H1 (cell line): ENCODE measurements at regions not wholly inside any gene's neighbourhood (a gene's known extent, or its start where the extent isn't known, plus 50 kb on each side); places are given as distances from the start of the nearest gene placed in this dataset.

Experiments
- CTCF ChIA-PET: fragments of 300-600 bp; sonication (Branson Sonifier 250); formaldehyde crosslinking; loops from one replicate; lab custom pipeline; 2021; ENCODE audit not compliant: partially characterized antibody; lab: Charles Lee
- POLR2A ChIA-PET: fragments of 300-600 bp; sonication (Branson Sonifier 250); formaldehyde crosslinking; loops from one replicate; lab custom pipeline; 2021; ENCODE audit warnings: inconsistent platforms; ENCODE audit not compliant: partially characterized antibody; lab: Charles Lee
- DNase-seq, 2 experiments: peaks; one replicate each; pipeline versions ENCODE4 v3.0.0 to v3.0.0-alpha.2; 2010 to 2022; ENCODE audit warnings: low spot score in 2 of 2, low read depth in 1 of 2, mixed read lengths in 1 of 2
- FAIRE-seq: peaks from 2 replicates; lab custom pipeline; 2011; peaks lifted over from hg19 to GRCh38; lab: Jason Lieb, UNC
- H2AFZ ChIP-seq: 2 replicates; pipeline ENCODE4 v1.8.1; 2012; ENCODE audit warnings: low read length, inconsistent platforms
- H2AK5ac ChIP-seq: 2 replicates; pipeline ENCODE4 v1.6.1; 2013; ENCODE audit warnings: low read depth, low read length
- H2BK120ac ChIP-seq: replicated peaks from 2 replicates; pipeline ENCODE3; 2013; ENCODE audit warnings: low read depth, low read length, inconsistent platforms
- H2BK12ac ChIP-seq: 2 replicates; pipeline ENCODE4 v1.6.1; 2013; ENCODE audit warnings: low read depth, low read length
- H2BK15ac ChIP-seq: 2 replicates; pipeline ENCODE4 v1.6.1; 2013; ENCODE audit warnings: low read length
- H2BK20ac ChIP-seq: 2 replicates; pipeline ENCODE4 v1.6.1; 2013; ENCODE audit warnings: low read length
- H2BK5ac ChIP-seq: 2 replicates; pipeline ENCODE4 v1.6.1; 2013; ENCODE audit warnings: low read depth, low read length
- H3K14ac ChIP-seq: 2 replicates; pipeline ENCODE4 v1.6.1; 2013; ENCODE audit warnings: inconsistent platforms; ENCODE audit not compliant: insufficient read length
- H3K18ac ChIP-seq: 2 replicates; pipeline ENCODE4 v1.6.1; 2013; ENCODE audit warnings: low read length; ENCODE audit errors: extremely low read depth
- H3K23ac ChIP-seq: 2 replicates; pipeline ENCODE4 v1.6.1; 2013; ENCODE audit warnings: inconsistent platforms; ENCODE audit not compliant: insufficient read length
- H3K23me2 ChIP-seq: 2 replicates; pipeline ENCODE4 v1.6.1; 2013; ENCODE audit warnings: low read depth, low read length
- H3K27ac ChIP-seq: 2 replicates; pipeline ENCODE4 v1.6.1; 2011; ENCODE audit warnings: low read depth, low read length, inconsistent platforms
- H3K27me3 ChIP-seq, 4 experiments: replicated peaks in 1 of 4; 1 replicate in 1 of 4; 2 replicates in 3 of 4; pipeline versions ENCODE4 v1.6.1 to v1.8.1; 2011 to 2013; ENCODE audit warnings: low read length in 3 of 4, mild to moderate bottlenecking in 3 of 4, inconsistent platforms in 2 of 4, mixed read lengths in 2 of 4, moderate library complexity in 1 of 4; ENCODE audit not compliant: control insufficient read depth in 3 of 4, insufficient read depth in 3 of 4; ENCODE audit errors: extremely low read depth in 1 of 4
- H3K36me3 ChIP-seq, 4 experiments: 2 replicates each; pipeline versions ENCODE4 v1.6.1 to v1.8.1; 2011 to 2013; ENCODE audit warnings: mild to moderate bottlenecking in 4 of 4, low read length in 3 of 4, moderate library complexity in 2 of 4, control low read depth in 1 of 4, inconsistent platforms in 1 of 4; ENCODE audit not compliant: insufficient read depth in 4 of 4, control insufficient read depth in 2 of 4
- H3K4ac ChIP-seq: replicated peaks from 2 replicates; pipeline ENCODE3; 2013; ENCODE audit warnings: low read length, low read depth, mixed read lengths, inconsistent platforms; ENCODE audit not compliant: insufficient read length
- H3K4me1 ChIP-seq, 4 experiments: replicated peaks in 1 of 4; 1 replicate in 1 of 4; 2 replicates in 3 of 4; pipeline versions ENCODE4 v1.6.1 to v1.8.1; 2011 to 2013; ENCODE audit warnings: low read length in 3 of 4, inconsistent platforms in 2 of 4, mixed read lengths in 1 of 4; ENCODE audit not compliant: insufficient read depth in 4 of 4, control insufficient read depth in 3 of 4
- H3K4me2 ChIP-seq, 2 experiments: 2 replicates each; pipeline versions ENCODE4 v1.6.1 to v1.8.1; 2011 to 2013; ENCODE audit warnings: low read depth in 2 of 2, low read length in 2 of 2, control low read depth in 1 of 2, inconsistent platforms in 1 of 2, mild to moderate bottlenecking in 1 of 2; ENCODE audit not compliant: insufficient read depth in 1 of 2
- H3K4me3 ChIP-seq, 4 experiments: fragments of 200-600, 300-600 bp in 1 of 4; sonication (generic), shearing (Covaris generic), sonication (Bioruptor Twin) in 1 of 4; 2 replicates each; pipeline versions ENCODE4 v1.5.1 to v1.8.1; 2011 to 2016; ENCODE audit warnings: low read length in 4 of 4, low read depth in 3 of 4, control low read depth in 2 of 4, inconsistent platforms in 2 of 4, mild to moderate bottlenecking in 2 of 4, mixed read lengths in 1 of 4, moderate library complexity in 1 of 4; ENCODE audit not compliant: insufficient read depth in 2 of 4; ENCODE audit errors: extremely low read depth in 1 of 4
- H3K56ac ChIP-seq: replicated peaks from 2 replicates; pipeline ENCODE3; 2013; ENCODE audit warnings: low read depth, mild to moderate bottlenecking, mixed read lengths, low read length, inconsistent platforms; ENCODE audit not compliant: insufficient read length
- H3K79me1 ChIP-seq: 2 replicates; pipeline ENCODE4 v1.6.1; 2013; ENCODE audit warnings: low read depth, low read length, control low read depth
- H3K79me2 ChIP-seq, 2 experiments: 2 replicates each; pipeline versions ENCODE4 v1.6.1 to v1.8.1; 2012 to 2013; ENCODE audit warnings: low read length in 2 of 2, mild to moderate bottlenecking in 2 of 2, inconsistent platforms in 1 of 2; ENCODE audit not compliant: insufficient read depth in 2 of 2, control insufficient read depth in 1 of 2
- H3K9ac ChIP-seq, 4 experiments: replicated peaks in 1 of 4; 1 replicate in 1 of 4; 2 replicates in 3 of 4; pipeline versions ENCODE4 v1.6.1 to v1.8.1; 2011 to 2013; ENCODE audit warnings: low read depth in 3 of 4, low read length in 3 of 4, control low read depth in 2 of 4, mild to moderate bottlenecking in 2 of 4, moderate library complexity in 2 of 4, inconsistent platforms in 1 of 4; ENCODE audit errors: extremely low read depth in 1 of 4
- H3K9me3 ChIP-seq, 2 experiments: 2 replicates each; pipeline versions ENCODE4 v1.6.1 to v1.8.1; 2012 to 2013; ENCODE audit warnings: mild to moderate bottlenecking in 2 of 2, moderate library complexity in 2 of 2, control low read depth in 1 of 2, inconsistent platforms in 1 of 2, low read depth in 1 of 2, low read length in 1 of 2, mixed read lengths in 1 of 2; ENCODE audit not compliant: insufficient read depth in 2 of 2
- H4K20me1 ChIP-seq, 2 experiments: replicated peaks in 1 of 2; 2 replicates each; pipeline versions ENCODE3 to v1.8.1; 2011 to 2013; ENCODE audit warnings: inconsistent platforms in 2 of 2, low read length in 2 of 2, mild to moderate bottlenecking in 1 of 2; ENCODE audit not compliant: insufficient read depth in 2 of 2, control insufficient read depth in 1 of 2
- H4K5ac ChIP-seq: 2 replicates; pipeline ENCODE4 v1.6.1; 2013; ENCODE audit warnings: low read length, low read depth, mixed read lengths, inconsistent platforms; ENCODE audit not compliant: insufficient read length
- H4K8ac ChIP-seq: 2 replicates; pipeline ENCODE4 v1.8.0; 2013; ENCODE audit warnings: mild to moderate bottlenecking, moderate library complexity, low read length, inconsistent platforms; ENCODE audit not compliant: insufficient read depth; ENCODE audit errors: extremely low read depth
- H4K91ac ChIP-seq: replicated peaks from 2 replicates; pipeline ENCODE3; 2013; ENCODE audit warnings: low read length, mixed read lengths, inconsistent platforms; ENCODE audit not compliant: insufficient read length
- EZH2 ChIP-seq: fragments of 200-600 bp; sonication (generic); IDR thresholded peaks from 2 replicates; pipeline ENCODE4 v1.7.1; 2012; ENCODE audit warnings: low read depth, mild to moderate bottlenecking, moderate library complexity, low read length, inconsistent platforms; ENCODE audit not compliant: severe bottlenecking
- GABPA ChIP-seq: IDR thresholded peaks from 2 replicates; pipeline ENCODE4 v1.6.1; 2011; ENCODE audit warnings: mild to moderate bottlenecking, low read length, moderate library complexity, borderline replicate concordance; ENCODE audit not compliant: insufficient read depth
- GTF2F1 ChIP-seq: IDR thresholded peaks from 2 replicates; pipeline ENCODE4 v1.6.1; 2012; ENCODE audit warnings: low read depth, low read length, improper control_type of control experiment, borderline replicate concordance
- JUND ChIP-seq: IDR thresholded peaks from 2 replicates; pipeline ENCODE4 v1.6.1; 2011; ENCODE audit warnings: mild to moderate bottlenecking, improper control_type of control experiment, low read length
- KDM4A ChIP-seq: IDR thresholded peaks from one replicate; pipeline ENCODE4 v1.7.1; 2012; ENCODE audit warnings: low read depth, mild to moderate bottlenecking, moderate library complexity, low read length, inconsistent platforms; ENCODE audit not compliant: severe bottlenecking
- SIN3A ChIP-seq, 2 experiments: IDR thresholded peaks in 1 of 2; conservative IDR thresholded peaks in 1 of 2; 2 replicates each; pipeline ENCODE4 v1.6.1; 2011 to 2012; ENCODE audit warnings: low read length in 2 of 2, improper control_type of control experiment in 1 of 2, low read depth in 1 of 2, mild to moderate bottlenecking in 1 of 2
- SIRT6 ChIP-seq: IDR thresholded peaks from one replicate; pipeline ENCODE4 v1.7.1; 2012; ENCODE audit warnings: low read length, inconsistent platforms
- TCF12 ChIP-seq: IDR thresholded peaks from 2 replicates; pipeline ENCODE4 v1.6.1; 2011; ENCODE audit warnings: low read depth, mild to moderate bottlenecking, low read length
- TEAD4 ChIP-seq: IDR thresholded peaks from 2 replicates; pipeline ENCODE4 v1.6.1; 2012; ENCODE audit warnings: low read depth, low read length, inconsistent platforms, mixed read lengths
- ZNF274 ChIP-seq: IDR thresholded peaks from 2 replicates; pipeline ENCODE4 v1.7.0; 2012; ENCODE audit warnings: low read length, borderline replicate concordance; ENCODE audit errors: extremely low read depth
- WGBS, 2 experiments: shearing (Covaris generic) in 1 of 2; methylation state at CpG; one replicate each; pipeline versions ENCODE4 v1.1.6 to v1.1.7; 2013 to 2015; ENCODE audit warnings: low lambda C conversion rate in 2 of 2, mixed read lengths in 2 of 2, inconsistent platforms in 1 of 2, low coverage in 1 of 2, missing lambda C conversion rate in 1 of 2; ENCODE audit not compliant: insufficient replicate concordance in 2 of 2, insufficient coverage in 1 of 2, insufficient read length in 1 of 2; ENCODE audit errors: extremely low coverage in 1 of 2, missing lambda C conversion rate in 1 of 2; 5-methylcytosine and 5-hydroxymethylcytosine counted together

GRCh38 chr6:88413459-88413858 lies 247.3 kb upstream of the CNR1 start:
- DNase-seq (no peak), FAIRE-seq (no peak)
- 92% methylated on average over 1 of the region's 1 CpG; no CpG with 5 or more reads in 1 of the 2 experiments for WGBS, 2 experiments
- Histone ChIP-seq H2AK5ac (no peak overlapping the region), H2AFZ (no peak overlapping the region), H2BK120ac (no peak overlapping the region), H3K9ac (no peak overlapping the region), H3K4ac (no peak overlapping the region), H4K20me1 (no peaks in the 10 kb centered on the region), H3K4me2 (no peak overlapping the region), H4K5ac (no peak overlapping the region), H3K14ac (no peak overlapping the region), H2BK5ac (no peak overlapping the region), H3K23me2 (no peaks in the 10 kb centered on the region), H3K27ac (no peak overlapping the region), H3K23ac (no peak overlapping the region), H2BK15ac (no peak overlapping the region), H3K36me3 (no peaks in the 10 kb centered on the region), H2BK12ac (no peak overlapping the region), H2BK20ac (no peak overlapping the region), H3K79me2 (no peaks in the 10 kb centered on the region), H3K79me1 (no peaks in the 10 kb centered on the region), H4K91ac (no peak overlapping the region), H3K9me3 (no peaks in the 10 kb centered on the region), H3K56ac (no peak overlapping the region), H3K18ac (no peak overlapping the region), H3K4me3 (no peak overlapping the region), H3K4me1 (no peaks in the 10 kb centered on the region), H4K8ac (no peak overlapping the region), H3K27me3 (no peaks in the 10 kb centered on the region)
- CTCF ChIA-PET = interaction anchor here (0.9 to 1.3 kb wide), 2 partner anchors 10 to 12 kb away, joined by 3 to 4 read pairs; no protein-coding TSS in a partner anchor
- TF ChIP-seq TEAD4 (no peak), JUND (no peak), GTF2F1 (no peak), GABPA (no peak), ZNF274 (no peak), SIRT6 (no peak), TCF12 (no peak), EZH2 (no peak), KDM4A (no peak), SIN3A (conservative IDR thresholded peaks at IDR 0.05 in 1 of 2, IDR thresholded peaks at IDR 0.05 in 1 of 2; ENCODE audit: low read depth in 1 of 2, low read length in 2 of 2) (no peak)
- POLR2A ChIA-PET = no interaction called here
